ENCODE measurements at regions not wholly inside any gene's neighbourhood (a gene's known extent, or its start where the extent isn't known, plus 50 kb on each side); places are given as distances from the start of the nearest gene placed in this dataset.

DNA sequence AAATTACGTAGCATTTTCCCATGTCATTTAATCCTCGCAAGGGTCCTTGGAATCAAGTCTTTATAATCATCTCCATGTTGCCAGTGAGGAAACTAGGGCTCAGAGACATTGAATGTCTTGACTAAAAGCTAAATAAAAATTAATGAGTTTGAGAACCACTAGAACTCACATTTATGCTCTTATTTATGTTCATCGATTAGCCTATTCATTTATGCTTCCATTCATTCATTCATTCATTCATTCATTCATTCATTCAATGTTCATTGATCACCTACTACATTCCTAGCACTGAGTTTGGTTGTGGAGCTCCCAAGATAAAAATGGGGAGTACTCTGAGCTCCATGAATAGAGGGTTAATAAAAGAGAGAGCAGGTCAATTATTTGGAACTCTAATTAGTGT lies 59.7 kb downstream of the KCNA1 start:
- H3K4me3 ChIP-seq (ENCODE audit: low read length) = no peak overlapping the region
- no peak overlapping the region for H3K4me2 ChIP-seq (ENCODE audit: low read length)
- H3K27me3 ChIP-seq (ENCODE audit: control insufficient read depth, insufficient read depth, low read length) = peaks cover 3% of the 10 kb centered on the region
- H3K9me3 ChIP-seq (replicated peaks; ENCODE audit: low read length) = no peaks in the 10 kb centered on the region
- no peak overlapping the region for H3K9ac ChIP-seq (ENCODE audit: low read depth, low read length)
- H3K4me1 ChIP-seq (ENCODE audit: control insufficient read depth, insufficient read depth, low read length) = no peaks in the 10 kb centered on the region
- no peaks in the 10 kb centered on the region for H3K36me3 ChIP-seq (ENCODE audit: insufficient read depth, low read length)

- Histone ChIP-seq H3K4me2 (ENCODE audit: low read length) (no peak overlapping the region), H3K9me3 (replicated peaks; ENCODE audit: low read length) (no peaks in the 10 kb centered on the region), H3K36me3 (ENCODE audit: insufficient read depth, low read length) (no peaks in the 10 kb centered on the region), H3K4me3 (ENCODE audit: low read length) (no peak overlapping the region), H3K27me3 (ENCODE audit: control insufficient read depth, insufficient read depth, low read length) (no peaks in the 10 kb centered on the region), H3K4me1 (ENCODE audit: control insufficient read depth, insufficient read depth, low read length) (peaks cover 5% of the 10 kb centered on the region), H3K9ac (ENCODE audit: low read depth, low read length) (no peak overlapping the region)
Measured at GRCh38 chr12:4974217-4974616, 64.5 kb downstream of the KCNA1 start.

DNA sequence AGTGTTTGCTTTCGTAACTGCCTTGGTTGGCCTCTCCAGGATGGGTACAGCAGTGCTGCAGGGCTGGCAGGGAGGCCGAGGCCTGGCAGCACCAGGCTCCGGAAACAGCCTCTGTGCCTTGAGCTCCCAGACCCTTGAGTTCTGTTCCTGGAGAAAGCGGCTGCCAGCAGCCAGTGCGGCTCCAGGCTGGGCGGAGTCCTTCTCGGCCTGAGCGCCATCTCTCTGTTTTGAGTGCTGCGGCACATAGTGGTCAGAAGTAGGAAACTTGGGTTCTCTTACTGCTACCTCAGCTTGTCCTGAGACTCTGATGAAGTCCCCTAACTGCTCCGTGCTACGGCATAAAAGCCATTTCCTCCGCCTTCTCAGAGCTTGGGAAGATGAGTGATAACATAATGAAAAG lies 65.9 kb downstream of the KCNA1 start:
- Histone ChIP-seq H3K27me3 (ENCODE audit: control insufficient read depth, insufficient read depth, low read length) (no peaks in the 10 kb centered on the region), H3K9ac (ENCODE audit: low read depth, low read length) (no peak overlapping the region), H3K4me1 (ENCODE audit: control insufficient read depth, insufficient read depth, low read length) (peaks cover 5% of the 10 kb centered on the region), H3K9me3 (replicated peaks; ENCODE audit: low read length) (no peaks in the 10 kb centered on the region), H3K4me3 (ENCODE audit: low read length) (no peak overlapping the region), H3K36me3 (ENCODE audit: insufficient read depth, low read length) (no peaks in the 10 kb centered on the region), H3K4me2 (ENCODE audit: low read length) (no peak overlapping the region)

DNA sequence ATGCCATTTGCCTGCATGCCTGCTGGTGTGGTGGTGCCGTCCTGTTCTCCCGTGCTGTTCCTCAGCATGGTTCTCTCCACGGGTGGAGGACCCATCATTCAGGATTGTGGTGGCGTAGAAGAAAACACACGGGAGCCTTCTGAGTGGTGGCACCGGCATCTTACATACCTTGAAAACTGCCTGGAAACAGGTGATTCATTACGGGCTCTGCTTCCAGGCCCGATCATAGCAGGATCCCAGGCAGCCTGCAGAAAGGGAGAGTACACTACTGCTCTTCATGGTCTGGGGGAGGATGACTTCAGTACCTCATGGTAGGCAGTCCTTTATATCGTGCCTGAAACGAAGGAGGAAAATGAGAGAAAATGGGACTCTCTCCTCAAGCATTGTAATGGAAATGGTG lies 66.6 kb upstream of the KCNA5 start:
- no peak overlapping the region for H3K4me3 ChIP-seq (ENCODE audit: low read length)
- H3K36me3 ChIP-seq (ENCODE audit: insufficient read depth, low read length) = no peaks in the 10 kb centered on the region
- H3K4me1 ChIP-seq (ENCODE audit: control insufficient read depth, insufficient read depth, low read length) = peaks cover 5% of the 10 kb centered on the region
- H3K27me3 ChIP-seq (ENCODE audit: control insufficient read depth, insufficient read depth, low read length) = no peaks in the 10 kb centered on the region
- H3K4me2 ChIP-seq (ENCODE audit: low read length) = no peak overlapping the region
- H3K9me3 ChIP-seq (replicated peaks; ENCODE audit: low read length) = no peaks in the 10 kb centered on the region
- H3K9ac ChIP-seq (ENCODE audit: low read depth, low read length) = no peak overlapping the region

- Histone ChIP-seq H3K9ac (ENCODE audit: low read depth, low read length) (no peak overlapping the region), H3K36me3 (ENCODE audit: insufficient read depth, low read length) (no peaks in the 10 kb centered on the region), H3K4me3 (ENCODE audit: low read length) (no peak overlapping the region), H3K4me2 (ENCODE audit: low read length) (peak overlapping the region; percentile 38), H3K9me3 (replicated peaks; ENCODE audit: low read length) (no peaks in the 10 kb centered on the region), H3K27me3 (ENCODE audit: control insufficient read depth, insufficient read depth, low read length) (no peaks in the 10 kb centered on the region), H3K4me1 (ENCODE audit: control insufficient read depth, insufficient read depth, low read length) (peaks cover 5% of the 10 kb centered on the region)
Measured at GRCh38 chr12:4978737-4979136, 64.9 kb upstream of the KCNA5 start.

DNA sequence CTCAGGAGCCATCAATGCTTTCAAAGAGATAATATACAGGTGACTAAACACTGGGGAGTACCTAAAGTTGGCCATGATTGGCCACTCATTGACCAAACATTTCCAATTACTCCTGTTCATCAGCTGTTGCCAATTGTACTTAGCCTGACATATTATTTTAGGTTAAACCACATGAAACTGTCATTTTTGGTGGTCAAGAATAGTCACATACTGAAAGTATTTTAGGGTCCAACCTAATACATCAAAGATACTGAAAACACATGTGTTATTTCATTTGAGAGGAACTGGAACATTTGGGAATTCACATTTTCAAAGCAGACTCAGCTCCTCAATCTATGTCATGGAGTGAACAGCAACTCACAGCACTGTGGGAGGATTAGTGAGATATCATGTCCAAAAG lies 63.9 kb upstream of the KCNA5 start:
- Histone ChIP-seq H3K4me2 (ENCODE audit: low read length) (no peak overlapping the region), H3K9ac (ENCODE audit: low read depth, low read length) (no peak overlapping the region), H3K36me3 (ENCODE audit: insufficient read depth, low read length) (no peaks in the 10 kb centered on the region), H3K4me1 (ENCODE audit: control insufficient read depth, insufficient read depth, low read length) (peaks cover 5% of the 10 kb centered on the region), H3K9me3 (replicated peaks; ENCODE audit: low read length) (no peaks in the 10 kb centered on the region), H3K4me3 (ENCODE audit: low read length) (no peak overlapping the region), H3K27me3 (ENCODE audit: control insufficient read depth, insufficient read depth, low read length) (no peaks in the 10 kb centered on the region)

- Histone ChIP-seq H3K4me2 (ENCODE audit: low read length) (no peak overlapping the region), H3K4me1 (ENCODE audit: control insufficient read depth, insufficient read depth, low read length) (no peaks in the 10 kb centered on the region), H3K4me3 (ENCODE audit: low read length) (no peak overlapping the region), H3K9ac (ENCODE audit: low read depth, low read length) (no peak overlapping the region), H3K27me3 (ENCODE audit: control insufficient read depth, insufficient read depth, low read length) (peaks cover 5% of the 10 kb centered on the region), H3K36me3 (ENCODE audit: insufficient read depth, low read length) (no peaks in the 10 kb centered on the region), H3K9me3 (replicated peaks; ENCODE audit: low read length) (no peaks in the 10 kb centered on the region)
Measured at GRCh38 chr12:4984344-4984743, 59.3 kb upstream of the KCNA5 start.

- Histone ChIP-seq H3K36me3 (ENCODE audit: insufficient read depth, low read length) (no peaks in the 10 kb centered on the region), H3K27me3 (ENCODE audit: control insufficient read depth, insufficient read depth, low read length) (peaks cover 5% of the 10 kb centered on the region), H3K9me3 (replicated peaks; ENCODE audit: low read length) (no peaks in the 10 kb centered on the region), H3K4me1 (ENCODE audit: control insufficient read depth, insufficient read depth, low read length) (no peaks in the 10 kb centered on the region), H3K4me2 (ENCODE audit: low read length) (no peak overlapping the region), H3K9ac (ENCODE audit: low read depth, low read length) (no peak overlapping the region), H3K4me3 (ENCODE audit: low read length) (no peak overlapping the region)
Measured at GRCh38 chr12:4984971-4985370, 58.7 kb upstream of the KCNA5 start.

DNA sequence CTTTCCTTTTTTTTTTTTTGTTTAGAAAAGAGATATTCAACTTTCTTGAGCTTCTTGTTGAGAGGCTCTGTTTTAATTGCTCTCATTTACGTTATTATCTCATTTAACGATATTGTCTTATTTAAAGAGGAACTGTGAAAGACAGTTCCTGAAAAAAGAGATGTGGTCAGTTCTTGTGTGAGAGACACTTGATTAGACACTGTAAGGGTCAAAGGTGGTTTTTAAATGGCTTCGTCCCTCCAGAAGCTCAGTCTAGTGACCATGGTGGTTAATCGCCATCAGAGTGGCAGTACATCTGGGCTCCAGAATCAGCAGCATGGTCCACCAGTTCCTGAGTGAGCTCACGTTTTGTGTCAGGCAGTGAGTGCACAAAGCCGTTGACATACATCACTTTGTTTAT lies 57.9 kb upstream of the KCNA5 start:
- no peaks in the 10 kb centered on the region for H3K9me3 ChIP-seq (replicated peaks; ENCODE audit: low read length)
- no peak overlapping the region for H3K4me3 ChIP-seq (ENCODE audit: low read length)
- no peak overlapping the region for H3K9ac ChIP-seq (ENCODE audit: low read depth, low read length)
- H3K36me3 ChIP-seq (ENCODE audit: insufficient read depth, low read length) = no peaks in the 10 kb centered on the region
- H3K4me1 ChIP-seq (ENCODE audit: control insufficient read depth, insufficient read depth, low read length) = no peaks in the 10 kb centered on the region
- no peak overlapping the region for H3K4me2 ChIP-seq (ENCODE audit: low read length)
- peaks cover 5% of the 10 kb centered on the region for H3K27me3 ChIP-seq (ENCODE audit: control insufficient read depth, insufficient read depth, low read length)

- H3K4me1 ChIP-seq (ENCODE audit: control insufficient read depth, insufficient read depth, low read length) = no peaks in the 10 kb centered on the region
Measured at GRCh38 chr12:4987076-4988046, 56.3 kb upstream of the KCNA5 start.

GRCh38 chr12:4991373-4991772 lies 52.3 kb upstream of the KCNA5 start:
- H3K9ac ChIP-seq (ENCODE audit: low read depth, low read length) = no peak overlapping the region
- no peaks in the 10 kb centered on the region for H3K36me3 ChIP-seq (ENCODE audit: insufficient read depth, low read length)
- no peak overlapping the region for H3K4me2 ChIP-seq (ENCODE audit: low read length)
- H3K9me3 ChIP-seq (replicated peaks; ENCODE audit: low read length) = no peaks in the 10 kb centered on the region
- no peaks in the 10 kb centered on the region for H3K4me1 ChIP-seq (ENCODE audit: control insufficient read depth, insufficient read depth, low read length)
- H3K27me3 ChIP-seq (ENCODE audit: control insufficient read depth, insufficient read depth, low read length) = peaks cover 18% of the 10 kb centered on the region
- no peak overlapping the region for H3K4me3 ChIP-seq (ENCODE audit: low read length)

More at GRCh38 chr12:4987076-4988046, 56.3 kb upstream of the KCNA5 start:
- peaks cover 15% of the 10 kb centered on the region for H3K27me3 ChIP-seq (ENCODE audit: control insufficient read depth, insufficient read depth, low read length)
- no peak overlapping the region for H3K4me2 ChIP-seq (ENCODE audit: low read length)
- H3K9me3 ChIP-seq (replicated peaks; ENCODE audit: low read length) = no peaks in the 10 kb centered on the region
- no peak overlapping the region for H3K4me3 ChIP-seq (ENCODE audit: low read length)
- H3K9ac ChIP-seq (ENCODE audit: low read depth, low read length) = no peak overlapping the region
- no peaks in the 10 kb centered on the region for H3K36me3 ChIP-seq (ENCODE audit: insufficient read depth, low read length)

- no peaks in the 10 kb centered on the region for H3K4me1 ChIP-seq (ENCODE audit: control insufficient read depth, insufficient read depth, low read length)
- H3K4me3 ChIP-seq (ENCODE audit: low read length) = no peak overlapping the region
- no peaks in the 10 kb centered on the region for H3K36me3 ChIP-seq (ENCODE audit: insufficient read depth, low read length)
- H3K9me3 ChIP-seq (replicated peaks; ENCODE audit: low read length) = no peaks in the 10 kb centered on the region
- H3K27me3 ChIP-seq (ENCODE audit: control insufficient read depth, insufficient read depth, low read length) = peaks cover 18% of the 10 kb centered on the region
- H3K4me2 ChIP-seq (ENCODE audit: low read length) = no peak overlapping the region
- H3K9ac ChIP-seq (ENCODE audit: low read depth, low read length) = no peak overlapping the region
Measured at GRCh38 chr12:4991801-4992200, 51.9 kb upstream of the KCNA5 start.
